Ureter (tissue), 1 donor: ENCODE measurements at regions not wholly inside any gene's neighbourhood (a gene's known extent, or its start where the extent isn't known, plus 50 kb on each side); places are given as distances from the start of the nearest gene placed in this dataset.

Experiments used
- DNase-seq: peaks from one replicate; pipeline ENCODE4 v3.0.0-alpha.2; 2020; ENCODE audit warnings: low spot score
- donor health status: DM: yes; HTN: yes; CAD: no.

- no peak for DNase-seq
Observed at GRCh38 chr2:59578349-59578748, 975.1 kb downstream of the BCL11A start.

DNA sequence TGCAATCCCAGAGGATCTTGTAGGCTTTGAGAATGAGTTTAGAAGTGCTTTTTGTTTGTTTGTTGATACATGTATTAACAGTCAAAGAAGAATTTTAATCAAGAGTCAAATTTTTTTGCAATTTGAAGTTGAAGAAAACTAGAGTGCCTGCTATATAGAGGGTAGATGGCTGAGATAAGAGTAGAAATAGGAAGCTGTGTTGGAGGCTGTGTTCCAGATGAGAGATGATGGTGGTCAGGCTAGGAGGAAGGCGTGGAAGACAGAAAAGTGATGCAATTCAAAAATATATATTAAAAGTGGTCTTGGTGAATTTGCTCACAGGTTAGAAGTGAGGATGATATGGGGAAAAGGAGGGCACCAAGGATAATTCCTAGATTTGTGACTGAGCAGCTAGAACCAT is 978.3 kb downstream of the BCL11A start:
- DNase-seq = no peak

DNA sequence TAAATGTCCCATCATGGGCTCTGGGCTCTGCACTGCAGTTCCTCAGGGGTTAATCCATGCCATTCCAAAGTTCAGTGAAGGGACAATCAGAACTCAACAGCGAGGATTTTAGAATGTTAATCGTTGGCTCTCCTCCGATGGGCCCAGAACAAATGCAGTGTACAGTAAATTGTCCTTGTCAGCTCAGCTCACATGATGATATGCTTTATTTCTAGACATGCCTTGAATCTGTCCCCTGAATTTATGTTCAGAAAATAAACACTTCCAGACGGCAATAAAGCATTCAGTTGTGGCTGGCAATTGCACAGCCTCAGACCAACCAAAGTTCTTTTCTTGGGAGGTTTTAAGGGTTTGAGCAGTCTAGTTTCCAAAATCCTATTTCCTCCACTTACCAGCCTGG is 981.2 kb downstream of the BCL11A start:
- DNase-seq = no peak

DNA sequence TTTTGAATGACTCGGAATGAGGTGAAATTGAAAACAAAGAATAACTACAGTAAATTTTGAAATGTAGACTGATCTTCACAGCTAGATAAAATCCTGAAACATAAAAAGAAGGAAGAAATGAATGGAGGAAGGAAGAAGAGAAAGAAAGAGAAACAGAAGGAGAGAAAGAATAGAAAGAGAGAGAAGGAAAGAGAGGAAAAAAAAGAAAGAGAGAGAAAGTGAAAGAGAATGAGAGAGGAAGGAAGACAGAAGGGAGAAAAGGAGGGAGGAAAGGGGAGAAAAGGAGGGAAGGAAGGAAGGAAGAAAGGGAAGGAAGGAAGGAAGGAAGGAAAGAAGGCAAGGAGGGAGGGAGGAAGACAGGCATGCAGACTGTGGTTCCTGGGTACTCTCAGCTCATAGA is 982.6 kb downstream of the BCL11A start:
- no peak for DNase-seq

DNA sequence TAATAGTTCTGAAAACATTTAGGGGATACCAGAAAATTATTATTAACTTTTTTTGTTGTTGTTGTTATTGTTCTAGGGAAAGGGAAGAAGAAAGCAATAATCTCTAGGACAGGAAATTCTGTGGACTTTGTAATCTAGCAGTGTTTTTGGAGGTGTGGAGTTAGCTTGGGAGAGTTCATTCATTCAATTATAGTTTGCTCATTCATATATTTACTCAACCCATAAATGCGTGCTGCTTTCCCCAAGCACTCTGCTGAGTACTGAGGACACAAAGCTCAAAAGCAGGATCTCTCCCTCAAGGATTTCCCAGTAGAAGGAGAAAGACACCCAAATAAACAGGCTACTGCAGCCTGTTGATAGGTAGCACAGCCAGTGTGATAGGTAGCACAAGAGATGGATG is 984.3 kb downstream of the BCL11A start:
- DNase-seq = no peak

DNA sequence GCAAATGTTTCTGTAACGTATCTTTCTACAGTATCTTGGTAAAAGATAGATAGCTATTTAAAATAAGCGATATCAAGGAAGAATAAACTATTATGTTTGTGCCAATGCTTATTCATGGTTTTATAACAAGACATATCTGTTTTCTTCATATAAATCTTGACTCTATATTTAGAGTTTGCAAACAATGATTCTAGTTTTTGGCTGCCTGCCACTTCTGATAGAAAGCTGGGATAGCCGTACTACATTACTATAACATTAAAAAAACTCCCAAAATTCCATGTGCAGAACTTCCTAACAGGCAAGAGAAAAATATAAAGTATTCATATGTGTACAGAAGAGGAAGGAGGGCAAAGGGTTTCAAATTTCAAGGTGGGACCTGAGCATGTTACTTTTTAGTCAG is 985.0 kb downstream of the BCL11A start:
- no peak for DNase-seq

DNA sequence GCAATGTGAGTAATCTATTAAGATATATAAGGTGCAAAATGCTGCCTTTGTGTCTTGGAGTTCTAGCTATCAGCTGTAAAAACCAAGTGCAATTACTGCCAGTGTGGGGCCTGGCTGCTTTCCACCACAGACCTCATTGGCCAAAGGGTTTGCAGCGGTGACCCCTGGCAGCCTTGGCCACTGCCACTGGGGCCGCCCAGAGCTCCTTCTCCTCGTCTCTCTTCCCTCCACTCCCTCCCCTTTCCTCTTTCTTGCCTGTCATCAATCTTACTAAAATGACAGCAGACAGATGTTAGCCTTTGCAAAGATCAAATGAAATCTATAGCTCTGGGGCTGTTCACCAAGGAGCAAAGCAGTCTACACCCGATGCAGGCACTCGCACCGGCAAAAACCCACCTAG is 986.3 kb downstream of the BCL11A start:
- DNase-seq = no peak

GRCh38 chr2:59566739-59567138 is 986.7 kb downstream of the BCL11A start:
- no peak for DNase-seq

- no peak for DNase-seq
Observed at GRCh38 chr2:59561281-59561680, 992.2 kb downstream of the BCL11A start.

DNA sequence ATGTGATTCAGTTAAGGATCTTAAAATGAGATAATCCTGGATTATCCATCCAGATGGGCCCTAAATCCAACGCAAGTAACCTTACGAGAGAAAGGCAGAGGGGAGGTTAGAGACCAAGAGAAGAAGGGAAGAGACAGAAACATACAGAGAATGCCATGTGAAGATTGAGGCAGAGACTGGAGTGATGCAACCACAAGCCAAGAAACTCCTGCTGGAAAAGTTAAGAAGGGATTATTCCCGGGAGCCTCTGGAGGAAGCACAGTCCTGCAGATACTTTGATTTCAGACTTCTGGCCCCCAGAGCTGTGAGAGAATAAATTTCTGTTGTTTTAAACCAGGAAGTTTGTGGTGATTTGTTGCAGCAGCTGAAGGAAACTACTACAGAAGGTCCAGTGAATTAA is 992.7 kb downstream of the BCL11A start:
- DNase-seq = no peak

- DNase-seq = no peak
Observed at GRCh38 chr2:59540864-59541263, 1012.6 kb downstream of the BCL11A start.

DNA sequence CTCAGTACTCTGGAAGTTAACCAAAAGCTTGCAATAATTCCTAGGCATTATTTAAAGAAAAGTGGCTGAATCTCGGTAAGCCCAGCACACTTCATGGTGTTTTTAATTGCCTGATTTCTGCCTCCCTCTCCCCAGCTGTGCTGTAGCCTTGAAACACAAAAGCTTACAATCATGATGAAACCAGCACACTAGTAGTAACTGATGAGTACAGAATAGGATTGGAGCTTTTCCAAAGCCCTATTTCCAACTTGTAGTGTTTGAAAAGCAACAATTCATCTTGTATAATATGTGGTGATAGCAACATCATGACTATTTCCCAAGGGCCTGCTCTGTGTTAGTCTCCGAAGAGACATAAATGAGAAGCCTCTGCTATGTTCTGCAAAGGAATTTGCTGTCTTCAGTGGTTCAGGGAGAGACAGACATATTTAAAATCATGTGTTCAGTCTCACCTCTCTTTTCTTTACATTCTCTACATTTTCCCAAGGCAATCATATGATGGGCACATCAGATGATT is 1015.0 kb downstream of the BCL11A start:
- DNase-seq = no peak

DNA sequence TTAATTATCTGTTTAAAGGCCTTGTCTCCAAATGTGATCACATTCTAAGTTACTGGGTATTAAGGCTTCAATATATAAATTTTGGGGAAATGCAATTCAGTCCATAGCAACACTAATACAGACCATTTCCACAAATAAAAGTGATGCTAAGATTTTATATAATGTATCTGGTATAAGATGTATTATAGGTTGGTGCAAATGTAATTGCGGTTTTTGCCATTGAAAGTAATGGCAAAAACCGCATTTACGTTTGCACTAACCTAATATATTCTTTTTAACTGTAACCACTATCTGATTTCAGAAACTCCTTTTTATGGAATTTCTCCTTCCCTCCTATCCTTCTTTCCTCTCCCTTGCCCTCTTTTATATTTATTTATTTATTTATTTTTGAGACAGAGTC is 1020.6 kb downstream of the BCL11A start:
- DNase-seq = no peak

GRCh38 chr2:59530258-59530657 is 1023.2 kb downstream of the BCL11A start:
- DNase-seq = no peak

GRCh38 chr2:59529726-59530125 is 1023.7 kb downstream of the BCL11A start:
- no peak for DNase-seq

DNA sequence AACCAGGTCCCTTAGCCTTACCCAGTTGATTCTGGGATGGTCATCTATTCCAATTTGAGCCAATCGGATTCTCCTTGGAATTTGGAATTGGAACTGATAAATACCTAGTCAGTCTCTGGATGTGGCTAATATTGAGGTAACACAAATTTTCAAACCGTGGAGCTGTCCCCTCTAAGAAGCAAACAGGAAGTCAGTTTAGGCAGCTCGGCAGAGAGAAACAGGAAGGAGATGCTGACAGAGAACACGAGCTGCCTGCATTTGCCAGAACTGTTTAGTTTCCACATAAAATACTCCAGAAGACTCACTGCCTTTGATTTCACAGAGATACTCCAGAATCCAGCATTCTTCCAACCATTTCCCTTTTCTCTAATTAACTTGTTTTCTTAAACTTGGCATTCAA is 1024.9 kb downstream of the BCL11A start:
- DNase-seq = no peak

DNA sequence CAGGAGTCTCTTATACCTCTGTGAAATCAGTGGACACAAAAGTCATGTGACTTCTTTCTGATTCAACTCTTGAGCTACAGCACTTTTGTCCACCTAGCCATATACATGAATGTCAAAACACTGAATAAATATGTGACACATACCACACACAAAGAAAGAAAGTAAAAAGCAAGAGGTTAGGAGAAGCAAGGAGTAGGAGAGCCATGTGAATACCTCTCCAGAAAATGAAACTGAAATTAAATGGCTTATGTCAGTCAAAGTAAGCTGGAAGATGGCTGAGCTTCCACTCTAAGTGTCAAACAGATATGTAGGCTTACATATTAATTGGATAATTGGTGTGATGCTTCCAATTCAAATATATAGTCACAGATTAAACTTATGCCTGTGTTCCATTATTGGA is 1050.5 kb downstream of the BCL11A start:
- no peak for DNase-seq

DNA sequence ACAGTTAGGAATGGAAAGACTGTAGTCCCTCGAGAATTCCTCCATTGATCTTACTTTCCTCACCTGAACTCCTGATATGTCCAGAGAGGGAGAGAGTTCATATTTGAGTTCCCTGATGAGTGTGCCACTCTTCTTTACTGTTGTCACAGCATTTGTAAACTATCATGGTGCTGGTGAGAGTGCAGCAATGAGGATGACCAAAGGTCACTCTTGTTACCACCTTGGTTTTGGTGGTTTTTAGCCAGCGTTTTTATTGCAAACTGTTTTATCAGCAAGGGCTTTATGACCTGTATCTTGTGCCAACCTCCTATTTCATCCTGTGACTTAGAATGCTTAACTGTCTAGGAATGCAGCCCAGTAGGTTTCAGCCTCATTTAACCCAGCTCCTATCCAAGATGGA is 1062.5 kb downstream of the BCL11A start:
- no peak for DNase-seq

DNA sequence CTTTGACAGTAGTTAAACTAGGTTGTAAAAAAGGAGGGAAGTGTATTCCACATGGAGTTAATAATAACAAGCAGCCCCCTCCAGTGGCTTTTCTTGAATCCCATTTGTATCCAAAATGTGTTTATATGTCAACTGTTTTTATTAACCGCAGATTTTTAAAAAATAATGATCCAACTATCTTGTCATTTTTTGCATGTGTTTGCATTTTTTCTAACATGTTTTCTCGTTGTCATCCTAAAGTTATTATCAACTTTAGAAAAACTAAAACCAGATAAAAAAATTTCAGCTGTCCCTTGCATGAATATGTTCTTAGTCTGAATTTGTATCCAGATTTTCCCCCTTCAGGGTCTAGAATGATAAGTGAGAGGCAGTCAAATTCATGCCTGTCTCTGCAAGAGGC is 1063.3 kb downstream of the BCL11A start:
- DNase-seq = no peak

DNA sequence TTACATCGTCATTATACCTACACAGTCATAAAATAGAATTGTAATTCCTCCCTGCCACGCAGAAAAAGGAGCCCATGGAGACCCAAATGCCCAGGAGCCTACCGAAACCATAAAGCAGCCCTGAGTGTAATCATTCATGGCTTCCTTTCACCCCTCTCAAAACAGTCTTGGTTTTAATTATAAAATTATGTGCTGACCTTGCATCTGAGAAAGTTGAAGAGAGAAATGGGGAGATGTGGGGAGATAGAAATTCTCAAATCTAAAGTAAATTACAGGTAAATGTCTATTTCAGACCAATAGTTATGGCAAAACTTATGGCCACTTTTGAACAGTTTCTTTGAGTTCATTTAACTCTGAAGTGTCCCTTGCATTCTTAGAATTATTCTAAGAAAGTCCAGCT is 1068.8 kb downstream of the BCL11A start:
- DNase-seq = no peak

GRCh38 chr2:59463426-59463825 is 1090.0 kb downstream of the BCL11A start:
- no peak for DNase-seq

DNA sequence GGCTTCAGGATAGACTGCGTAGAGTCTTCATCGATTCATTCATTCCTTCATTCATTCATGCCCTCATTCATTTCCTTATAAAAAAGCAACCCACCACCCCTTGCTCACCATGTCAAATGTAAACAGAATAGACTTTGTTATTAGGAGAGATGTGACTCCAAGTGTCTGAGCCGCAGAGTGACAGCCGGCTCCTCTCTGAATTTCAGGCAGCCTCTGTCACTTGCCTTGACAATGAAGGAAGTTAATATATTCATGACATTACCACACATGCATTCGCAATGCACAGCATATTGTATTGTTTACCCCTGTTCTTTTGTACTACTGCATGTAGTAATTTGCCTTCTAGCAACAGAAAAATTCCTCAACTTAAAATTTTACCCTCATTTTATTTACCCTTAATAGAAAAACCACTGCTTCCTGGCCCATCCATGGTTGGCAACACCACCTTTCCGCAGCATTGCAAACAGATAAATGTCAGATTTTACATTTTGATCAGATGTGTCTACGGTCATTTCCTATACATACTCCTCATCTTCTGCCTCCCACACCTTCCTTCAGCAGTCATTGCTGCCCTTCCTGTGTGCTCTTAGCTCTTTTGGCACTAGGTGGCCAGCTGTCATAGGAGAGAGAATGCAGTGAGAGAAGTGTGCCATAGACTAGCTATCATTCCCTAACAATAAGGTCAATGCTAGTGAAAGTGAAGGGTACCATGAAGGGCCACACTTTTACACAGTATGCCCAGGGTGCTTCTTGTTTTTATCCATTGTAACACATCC is 1090.8 kb downstream of the BCL11A start:
- DNase-seq = no peak

GRCh38 chr2:59461127-59461526 is 1092.3 kb downstream of the BCL11A start:
- no peak for DNase-seq

- no peak for DNase-seq
Observed at GRCh38 chr2:59458800-59459199, 1094.7 kb downstream of the BCL11A start.
